B cell (primary cell): ENCODE measurements at regions not wholly inside any gene's neighbourhood (a gene's known extent, or its start where the extent isn't known, plus 50 kb on each side); places are given as distances from the start of the nearest gene placed in this dataset.

Experiments
- CTCF ChIP-seq: fragments of 200-600 bp; IDR thresholded peaks from one replicate; pipeline ENCODE4 v1.8.0; 2022; ENCODE audit warnings: antibody characterized with exemption, mild to moderate bottlenecking
- EZH2 ChIP-seq: IDR thresholded peaks from 2 replicates; pipeline ENCODE4 v1.6.1; 2012; ENCODE audit warnings: borderline replicate concordance, low read depth, mild to moderate bottlenecking, moderate library complexity, low read length; ENCODE audit not compliant: insufficient read depth, poor library complexity, severe bottlenecking

- TF ChIP-seq CTCF (no peak), EZH2 (no peak)
These were observed 1238.8 kb downstream of the NXPH1 start for GRCh38 chr7:9671979-9672917.
